Suprapubic skin (tissue), 4 donors: ENCODE measurements at regions not wholly inside any gene's neighbourhood (a gene's known extent, or its start where the extent isn't known, plus 50 kb on each side); places are given as distances from the start of the nearest gene placed in this dataset.

Experiments
- DNase-seq, 2 donors: peaks; one replicate each; pipeline ENCODE4 v3.0.0-alpha.2; 2019; ENCODE audit warnings: low spot score in 2 of 2
- H3K27ac ChIP-seq: fragments of 200-600 bp; sonication (generic); one replicate; pipeline ENCODE4 v1.5.1; 2019
- H3K27me3 ChIP-seq: fragments of 200-600 bp; sonication (generic); one replicate; pipeline ENCODE4 v1.5.1; 2019
- H3K36me3 ChIP-seq: fragments of 200-600 bp; sonication (generic); one replicate; pipeline ENCODE4 v1.5.1; 2019
- H3K4me1 ChIP-seq: fragments of 200-600 bp; sonication (generic); one replicate; pipeline ENCODE4 v1.5.1; 2019
- H3K4me3 ChIP-seq: fragments of 200-600 bp; sonication (generic); one replicate; pipeline ENCODE4 v1.5.1; 2019; ENCODE audit warnings: mild to moderate bottlenecking
- H3K9me3 ChIP-seq: fragments of 200-600 bp; sonication (generic); one replicate; pipeline ENCODE4 v1.5.1; 2019
- EP300 ChIP-seq: sonication (generic); formaldehyde crosslinking; IDR thresholded peaks from one replicate; pipeline ENCODE4 v1.6.1; 2017; ENCODE audit warnings: antibody characterized with exemption
- POLR2A ChIP-seq, 2 donors: fragments of 450-650 bp; IDR thresholded peaks; one replicate each; pipeline ENCODE4 v1.6.1; 2017; ENCODE audit warnings: antibody characterized with exemption in 2 of 2, mild to moderate bottlenecking in 2 of 2, moderate library complexity in 2 of 2
- POLR2AphosphoS5 ChIP-seq, 3 donors: sonication (generic); formaldehyde crosslinking; IDR thresholded peaks; one replicate each; pipeline ENCODE4 v1.6.1; 2017; ENCODE audit warnings: antibody characterized with exemption in 3 of 3
- WGBS: methylation state at CpG from one replicate; pipeline ENCODE4 v1.1.5; 2018; 5-methylcytosine and 5-hydroxymethylcytosine counted together
- TF ChIP-seq, protein P1 (sequence below), 2 donors: fragments of 200-600 bp in 1 of 2; fragments of 450-650 bp in 1 of 2; sonication (generic) in 1 of 2; IDR thresholded peaks; one replicate each; pipeline ENCODE4 v1.5.1; 2016 to 2019; ENCODE audit warnings: antibody characterized with exemption in 2 of 2, mild to moderate bottlenecking in 1 of 2, moderate library complexity in 1 of 2

DNA sequence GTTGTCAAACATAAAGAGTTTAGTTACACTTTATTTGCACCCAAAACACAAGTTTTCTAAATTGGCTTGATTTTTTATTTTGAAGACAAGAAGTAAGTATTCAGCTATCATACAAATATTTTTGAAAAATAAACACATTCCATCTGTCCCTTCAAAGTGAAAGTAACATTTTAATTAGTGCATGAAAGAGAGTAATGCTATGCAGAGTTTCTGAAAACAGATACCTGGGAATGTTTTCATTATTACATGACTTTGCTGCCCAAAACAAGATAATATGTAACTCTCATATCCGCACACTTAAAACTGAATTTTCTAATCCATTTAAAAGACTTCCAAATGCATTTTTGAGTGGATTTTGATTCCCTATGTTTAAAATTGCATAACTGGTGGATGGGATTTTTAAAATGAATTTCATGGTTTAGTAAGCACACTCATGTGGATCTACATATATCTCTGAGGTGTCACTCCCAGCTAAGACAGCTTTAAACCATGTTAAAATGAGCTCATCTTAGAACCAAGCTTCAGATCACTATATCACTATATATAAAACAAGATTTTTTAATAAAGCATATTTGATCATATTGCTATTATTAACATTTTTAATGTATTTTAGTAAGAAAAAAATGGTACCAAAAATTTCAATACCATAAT, 127.5 kb downstream of the ATPSCKMT start:
- H3K9me3 ChIP-seq = no peaks in the 10 kb centered on the region
- H3K27me3 ChIP-seq = no peaks in the 10 kb centered on the region
- H3K4me1 ChIP-seq = no peaks in the 10 kb centered on the region
- H3K27ac ChIP-seq = no peak overlapping the region
- DNase-seq = no peak
- no peaks in the 10 kb centered on the region for H3K36me3 ChIP-seq
- WGBS = 94% methylated on average over 1 of the region's 1 CpG
- TF ChIP-seq, protein P1, sequence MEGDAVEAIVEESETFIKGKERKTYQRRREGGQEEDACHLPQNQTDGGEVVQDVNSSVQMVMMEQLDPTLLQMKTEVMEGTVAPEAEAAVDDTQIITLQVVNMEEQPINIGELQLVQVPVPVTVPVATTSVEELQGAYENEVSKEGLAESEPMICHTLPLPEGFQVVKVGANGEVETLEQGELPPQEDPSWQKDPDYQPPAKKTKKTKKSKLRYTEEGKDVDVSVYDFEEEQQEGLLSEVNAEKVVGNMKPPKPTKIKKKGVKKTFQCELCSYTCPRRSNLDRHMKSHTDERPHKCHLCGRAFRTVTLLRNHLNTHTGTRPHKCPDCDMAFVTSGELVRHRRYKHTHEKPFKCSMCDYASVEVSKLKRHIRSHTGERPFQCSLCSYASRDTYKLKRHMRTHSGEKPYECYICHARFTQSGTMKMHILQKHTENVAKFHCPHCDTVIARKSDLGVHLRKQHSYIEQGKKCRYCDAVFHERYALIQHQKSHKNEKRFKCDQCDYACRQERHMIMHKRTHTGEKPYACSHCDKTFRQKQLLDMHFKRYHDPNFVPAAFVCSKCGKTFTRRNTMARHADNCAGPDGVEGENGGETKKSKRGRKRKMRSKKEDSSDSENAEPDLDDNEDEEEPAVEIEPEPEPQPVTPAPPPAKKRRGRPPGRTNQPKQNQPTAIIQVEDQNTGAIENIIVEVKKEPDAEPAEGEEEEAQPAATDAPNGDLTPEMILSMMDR (IDR thresholded peaks at IDR 0.05) = no peak
- TF ChIP-seq EP300 = no peak
- TF ChIP-seq POLR2AphosphoS5 (IDR thresholded peaks at IDR 0.05) = no peak
- no peak for TF ChIP-seq POLR2A (IDR thresholded peaks at IDR 0.05)
- no peak overlapping the region for H3K4me3 ChIP-seq

DNA sequence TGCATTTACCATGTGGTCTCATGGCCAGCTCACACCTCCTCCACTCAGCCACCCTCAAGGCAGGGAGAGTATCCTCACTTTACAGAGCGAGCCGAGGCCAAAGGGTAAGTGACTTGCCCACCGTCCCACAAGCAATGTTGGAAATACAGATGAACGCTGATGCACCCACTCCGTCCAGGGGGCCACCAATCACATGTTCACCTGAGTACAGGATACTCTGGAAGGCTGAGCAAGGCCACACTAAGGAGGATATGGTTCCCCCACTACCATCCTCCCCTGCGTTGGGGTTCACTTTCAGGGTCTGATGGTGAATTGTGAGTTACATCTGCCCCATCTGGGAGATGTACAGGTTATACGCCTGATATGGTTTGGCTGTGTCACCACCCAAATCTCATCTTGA, 128.8 kb downstream of the ATPSCKMT start:
- no peak overlapping the region for H3K4me3 ChIP-seq
- no peaks in the 10 kb centered on the region for H3K36me3 ChIP-seq
- DNase-seq = peak in 1 of 2 donors; percentile 29
- 96% methylated on average over 7 of the region's 7 CpGs for WGBS
- TF ChIP-seq EP300 (no peak), POLR2A (IDR thresholded peaks at IDR 0.05) (no peak), POLR2AphosphoS5 (IDR thresholded peaks at IDR 0.05) (no peak)
- TF ChIP-seq, protein P1 (IDR thresholded peaks at IDR 0.05) = no peak
- H3K27me3 ChIP-seq = no peaks in the 10 kb centered on the region
- H3K27ac ChIP-seq = no peak overlapping the region
- no peaks in the 10 kb centered on the region for H3K4me1 ChIP-seq
- H3K9me3 ChIP-seq = no peaks in the 10 kb centered on the region

- Histone ChIP-seq H3K4me1 (no peaks in the 10 kb centered on the region), H3K27me3 (no peaks in the 10 kb centered on the region), H3K36me3 (no peaks in the 10 kb centered on the region), H3K27ac (no peak overlapping the region), H3K4me3 (no peak overlapping the region), H3K9me3 (no peaks in the 10 kb centered on the region)
- TF ChIP-seq, protein P1 (IDR thresholded peaks at IDR 0.05) = no peak
- no peak for TF ChIP-seq POLR2A (IDR thresholded peaks at IDR 0.05)
- no peak for TF ChIP-seq EP300
- TF ChIP-seq POLR2AphosphoS5 (IDR thresholded peaks at IDR 0.05) = no peak
- no peak for DNase-seq
Observed at GRCh38 chr5:10118150-10118549, 131.5 kb downstream of the ATPSCKMT start.

DNA sequence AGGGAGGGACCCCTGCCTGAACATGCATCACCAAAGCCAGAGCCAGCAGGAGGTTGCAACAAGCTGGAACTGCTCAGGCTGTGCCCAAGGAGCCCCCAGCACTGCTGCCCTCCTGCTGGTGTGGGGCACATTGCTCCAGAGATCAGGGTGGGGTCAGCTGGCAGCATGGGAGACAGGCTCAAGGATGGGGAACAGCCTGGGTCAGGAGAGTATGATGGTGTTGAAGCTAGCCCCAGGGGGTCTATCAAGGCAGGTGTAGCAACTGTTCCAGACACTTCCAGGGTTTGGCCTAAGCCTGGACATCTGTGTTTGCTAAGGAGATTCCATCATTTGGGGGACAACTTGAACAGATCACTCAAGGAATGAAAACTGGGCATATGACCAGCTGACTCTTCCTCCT, 133.1 kb downstream of the ATPSCKMT start:
- Histone ChIP-seq H3K27ac (no peak overlapping the region), H3K27me3 (no peaks in the 10 kb centered on the region)

GRCh38 chr5:10115669-10116068, 134.0 kb downstream of the ATPSCKMT start:
- no peak for DNase-seq
- no peaks in the 10 kb centered on the region for H3K27me3 ChIP-seq
- no peaks in the 10 kb centered on the region for H3K4me1 ChIP-seq
- H3K27ac ChIP-seq = no peak overlapping the region
- no peaks in the 10 kb centered on the region for H3K36me3 ChIP-seq
- no peak overlapping the region for H3K4me3 ChIP-seq
- 94% methylated on average over 4 of the region's 4 CpGs for WGBS
- H3K9me3 ChIP-seq = no peaks in the 10 kb centered on the region
- no peak for TF ChIP-seq POLR2A (IDR thresholded peaks at IDR 0.05)
- TF ChIP-seq POLR2AphosphoS5 (IDR thresholded peaks at IDR 0.05) = no peak
- TF ChIP-seq EP300 = no peak
- TF ChIP-seq, protein P1 (IDR thresholded peaks at IDR 0.05) = no peak

More for the DNA sequence above, 133.1 kb downstream of the ATPSCKMT start:
- H3K36me3 ChIP-seq = no peaks in the 10 kb centered on the region
- no peak for DNase-seq
- no peaks in the 10 kb centered on the region for H3K4me1 ChIP-seq
- H3K4me3 ChIP-seq = no peak overlapping the region
- H3K9me3 ChIP-seq = no peaks in the 10 kb centered on the region
- TF ChIP-seq POLR2A (IDR thresholded peaks at IDR 0.05) = no peak
- TF ChIP-seq EP300 = no peak
- TF ChIP-seq, protein P1 (IDR thresholded peaks at IDR 0.05) = no peak
- no peak for TF ChIP-seq POLR2AphosphoS5 (IDR thresholded peaks at IDR 0.05)
